ENCODE measurements at regions not wholly inside any gene's neighbourhood (a gene's known extent, or its start where the extent isn't known, plus 50 kb on each side); places are given as distances from the start of the nearest gene placed in this dataset.

- TF ChIP-seq POLR2A (IDR thresholded peaks at IDR 0.05; ENCODE audit: control extremely low read depth in 1 of 2, low read depth in 2 of 2, low read length in 2 of 2) (no peak), CTCF (IDR thresholded peaks at IDR 0.05; ENCODE audit: control extremely low read depth in 1 of 3, insufficient read depth in 1 of 3, low read depth in 1 of 3, low read length in 3 of 3) (no peak), TBP (IDR thresholded peaks at IDR 0.05; ENCODE audit: low read depth, low read length) (no peak), TAF1 (IDR thresholded peaks at IDR 0.05; ENCODE audit: low read depth, low read length) (no peak), MAFK (IDR thresholded peaks at IDR 0.05; ENCODE audit: low read depth, low read length) (no peak), TEAD4 (IDR thresholded peaks at IDR 0.05; ENCODE audit: low read depth, low read length) (no peak), ATF3 (IDR thresholded peaks at IDR 0.05; ENCODE audit: insufficient read depth, low read depth, low read length) (no peak), SUZ12 (IDR thresholded peaks at IDR 0.05; ENCODE audit: low read length) (no peak), RNF2 (IDR thresholded peaks at IDR 0.05; ENCODE audit: borderline replicate concordance, low read depth, low read length, missing control alignments, poor library complexity, severe bottlenecking) (no peak), CBX5 (IDR thresholded peaks at IDR 0.05; ENCODE audit: low read depth, low read length) (no peak), POLR2AphosphoS5 (IDR thresholded peaks at IDR 0.05; ENCODE audit: low read depth, low read length) (no peak), SP1 (IDR thresholded peaks at IDR 0.05; ENCODE audit: low read depth, low read length) (no peak), PHF8 (conservative IDR thresholded peaks at IDR 0.05; ENCODE audit: low read depth, low read length) (no peak), YY1 (IDR thresholded peaks at IDR 0.05; ENCODE audit: low read depth, low read length) (no peak)
Observed at GRCh38 chr15:38691965-38692788, 127.6 kb upstream of the RASGRP1 start.
